ENCODE measurements at regions not wholly inside any gene's neighbourhood (a gene's known extent, or its start where the extent isn't known, plus 50 kb on each side); places are given as distances from the start of the nearest gene placed in this dataset.

DNA sequence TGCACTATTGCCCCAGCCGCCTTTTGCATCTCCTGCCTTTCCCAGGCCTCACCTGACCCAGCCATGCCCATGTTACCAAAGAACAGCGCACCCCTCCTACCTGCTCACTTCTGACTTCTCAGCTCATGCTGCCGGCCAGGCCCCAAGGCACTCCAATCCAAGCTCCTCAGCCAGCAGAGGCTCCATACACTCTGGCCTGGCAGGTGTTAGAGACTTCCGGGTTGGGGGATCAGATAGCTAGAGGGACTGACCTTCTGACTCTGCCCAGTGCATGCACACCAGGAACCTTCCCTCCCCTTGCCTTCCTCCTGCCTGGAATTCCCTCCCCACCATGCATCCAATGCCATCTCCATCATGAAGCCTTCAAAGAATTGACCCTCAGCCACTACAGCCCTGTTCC, 56.2 kb upstream of the ZMIZ1 start:
- TF ChIP-seq EZH2 (IDR thresholded peaks at IDR 0.05): no peak
- TF ChIP-seq POLR2AphosphoS5 (IDR thresholded peaks at IDR 0.05; ENCODE audit: borderline replicate concordance, low read depth, low read length): no peak
- no peak for TF ChIP-seq FOXP2 (optimal IDR thresholded peaks at IDR 0.05; ENCODE audit: control extremely low read depth, extremely low read length, insufficient read depth)

All from SK-N-MC (cell line).